H1 (cell line): ENCODE measurements at regions not wholly inside any gene's neighbourhood (a gene's known extent, or its start where the extent isn't known, plus 50 kb on each side); places are given as distances from the start of the nearest gene placed in this dataset.

Experiments
- CTCF ChIA-PET: fragments of 300-600 bp; sonication (Branson Sonifier 250); formaldehyde crosslinking; loops from one replicate; lab custom pipeline; 2021; ENCODE audit not compliant: partially characterized antibody; lab: Charles Lee
- POLR2A ChIA-PET: fragments of 300-600 bp; sonication (Branson Sonifier 250); formaldehyde crosslinking; loops from one replicate; lab custom pipeline; 2021; ENCODE audit warnings: inconsistent platforms; ENCODE audit not compliant: partially characterized antibody; lab: Charles Lee
- DNase-seq, 2 experiments: peaks; one replicate each; pipeline versions ENCODE4 v3.0.0 to v3.0.0-alpha.2; 2010 to 2022; ENCODE audit warnings: low spot score in 2 of 2, low read depth in 1 of 2, mixed read lengths in 1 of 2
- FAIRE-seq: peaks from 2 replicates; lab custom pipeline; 2011; peaks lifted over from hg19 to GRCh38; lab: Jason Lieb, UNC
- H2AFZ ChIP-seq: 2 replicates; pipeline ENCODE4 v1.8.1; 2012; ENCODE audit warnings: low read length, inconsistent platforms
- H2AK5ac ChIP-seq: 2 replicates; pipeline ENCODE4 v1.6.1; 2013; ENCODE audit warnings: low read depth, low read length
- H2BK120ac ChIP-seq: replicated peaks from 2 replicates; pipeline ENCODE3; 2013; ENCODE audit warnings: low read depth, low read length, inconsistent platforms
- H2BK12ac ChIP-seq: 2 replicates; pipeline ENCODE4 v1.6.1; 2013; ENCODE audit warnings: low read depth, low read length
- H2BK15ac ChIP-seq: 2 replicates; pipeline ENCODE4 v1.6.1; 2013; ENCODE audit warnings: low read length
- H2BK20ac ChIP-seq: 2 replicates; pipeline ENCODE4 v1.6.1; 2013; ENCODE audit warnings: low read length
- H2BK5ac ChIP-seq: 2 replicates; pipeline ENCODE4 v1.6.1; 2013; ENCODE audit warnings: low read depth, low read length
- H3K14ac ChIP-seq: 2 replicates; pipeline ENCODE4 v1.6.1; 2013; ENCODE audit warnings: inconsistent platforms; ENCODE audit not compliant: insufficient read length
- H3K18ac ChIP-seq: 2 replicates; pipeline ENCODE4 v1.6.1; 2013; ENCODE audit warnings: low read length; ENCODE audit errors: extremely low read depth
- H3K23ac ChIP-seq: 2 replicates; pipeline ENCODE4 v1.6.1; 2013; ENCODE audit warnings: inconsistent platforms; ENCODE audit not compliant: insufficient read length
- H3K23me2 ChIP-seq: 2 replicates; pipeline ENCODE4 v1.6.1; 2013; ENCODE audit warnings: low read depth, low read length
- H3K27ac ChIP-seq: 2 replicates; pipeline ENCODE4 v1.6.1; 2011; ENCODE audit warnings: low read depth, low read length, inconsistent platforms
- H3K27me3 ChIP-seq, 4 experiments: replicated peaks in 1 of 4; 1 replicate in 1 of 4; 2 replicates in 3 of 4; pipeline versions ENCODE4 v1.6.1 to v1.8.1; 2011 to 2013; ENCODE audit warnings: low read length in 3 of 4, mild to moderate bottlenecking in 3 of 4, inconsistent platforms in 2 of 4, mixed read lengths in 2 of 4, moderate library complexity in 1 of 4; ENCODE audit not compliant: control insufficient read depth in 3 of 4, insufficient read depth in 3 of 4; ENCODE audit errors: extremely low read depth in 1 of 4
- H3K36me3 ChIP-seq, 4 experiments: 2 replicates each; pipeline versions ENCODE4 v1.6.1 to v1.8.1; 2011 to 2013; ENCODE audit warnings: mild to moderate bottlenecking in 4 of 4, low read length in 3 of 4, moderate library complexity in 2 of 4, control low read depth in 1 of 4, inconsistent platforms in 1 of 4; ENCODE audit not compliant: insufficient read depth in 4 of 4, control insufficient read depth in 2 of 4
- H3K4ac ChIP-seq: replicated peaks from 2 replicates; pipeline ENCODE3; 2013; ENCODE audit warnings: low read length, low read depth, mixed read lengths, inconsistent platforms; ENCODE audit not compliant: insufficient read length
- H3K4me1 ChIP-seq, 4 experiments: replicated peaks in 1 of 4; 1 replicate in 1 of 4; 2 replicates in 3 of 4; pipeline versions ENCODE4 v1.6.1 to v1.8.1; 2011 to 2013; ENCODE audit warnings: low read length in 3 of 4, inconsistent platforms in 2 of 4, mixed read lengths in 1 of 4; ENCODE audit not compliant: insufficient read depth in 4 of 4, control insufficient read depth in 3 of 4
- H3K4me2 ChIP-seq, 2 experiments: 2 replicates each; pipeline versions ENCODE4 v1.6.1 to v1.8.1; 2011 to 2013; ENCODE audit warnings: low read depth in 2 of 2, low read length in 2 of 2, control low read depth in 1 of 2, inconsistent platforms in 1 of 2, mild to moderate bottlenecking in 1 of 2; ENCODE audit not compliant: insufficient read depth in 1 of 2
- H3K4me3 ChIP-seq, 4 experiments: fragments of 200-600, 300-600 bp in 1 of 4; sonication (generic), shearing (Covaris generic), sonication (Bioruptor Twin) in 1 of 4; 2 replicates each; pipeline versions ENCODE4 v1.5.1 to v1.8.1; 2011 to 2016; ENCODE audit warnings: low read length in 4 of 4, low read depth in 3 of 4, control low read depth in 2 of 4, inconsistent platforms in 2 of 4, mild to moderate bottlenecking in 2 of 4, mixed read lengths in 1 of 4, moderate library complexity in 1 of 4; ENCODE audit not compliant: insufficient read depth in 2 of 4; ENCODE audit errors: extremely low read depth in 1 of 4
- H3K56ac ChIP-seq: replicated peaks from 2 replicates; pipeline ENCODE3; 2013; ENCODE audit warnings: low read depth, mild to moderate bottlenecking, mixed read lengths, low read length, inconsistent platforms; ENCODE audit not compliant: insufficient read length
- H3K79me1 ChIP-seq: 2 replicates; pipeline ENCODE4 v1.6.1; 2013; ENCODE audit warnings: low read depth, low read length, control low read depth
- H3K79me2 ChIP-seq, 2 experiments: 2 replicates each; pipeline versions ENCODE4 v1.6.1 to v1.8.1; 2012 to 2013; ENCODE audit warnings: low read length in 2 of 2, mild to moderate bottlenecking in 2 of 2, inconsistent platforms in 1 of 2; ENCODE audit not compliant: insufficient read depth in 2 of 2, control insufficient read depth in 1 of 2
- H3K9ac ChIP-seq, 4 experiments: replicated peaks in 1 of 4; 1 replicate in 1 of 4; 2 replicates in 3 of 4; pipeline versions ENCODE4 v1.6.1 to v1.8.1; 2011 to 2013; ENCODE audit warnings: low read depth in 3 of 4, low read length in 3 of 4, control low read depth in 2 of 4, mild to moderate bottlenecking in 2 of 4, moderate library complexity in 2 of 4, inconsistent platforms in 1 of 4; ENCODE audit errors: extremely low read depth in 1 of 4
- H3K9me3 ChIP-seq, 2 experiments: 2 replicates each; pipeline versions ENCODE4 v1.6.1 to v1.8.1; 2012 to 2013; ENCODE audit warnings: mild to moderate bottlenecking in 2 of 2, moderate library complexity in 2 of 2, control low read depth in 1 of 2, inconsistent platforms in 1 of 2, low read depth in 1 of 2, low read length in 1 of 2, mixed read lengths in 1 of 2; ENCODE audit not compliant: insufficient read depth in 2 of 2
- H4K20me1 ChIP-seq, 2 experiments: replicated peaks in 1 of 2; 2 replicates each; pipeline versions ENCODE3 to v1.8.1; 2011 to 2013; ENCODE audit warnings: inconsistent platforms in 2 of 2, low read length in 2 of 2, mild to moderate bottlenecking in 1 of 2; ENCODE audit not compliant: insufficient read depth in 2 of 2, control insufficient read depth in 1 of 2
- H4K5ac ChIP-seq: 2 replicates; pipeline ENCODE4 v1.6.1; 2013; ENCODE audit warnings: low read length, low read depth, mixed read lengths, inconsistent platforms; ENCODE audit not compliant: insufficient read length
- H4K8ac ChIP-seq: 2 replicates; pipeline ENCODE4 v1.8.0; 2013; ENCODE audit warnings: mild to moderate bottlenecking, moderate library complexity, low read length, inconsistent platforms; ENCODE audit not compliant: insufficient read depth; ENCODE audit errors: extremely low read depth
- H4K91ac ChIP-seq: replicated peaks from 2 replicates; pipeline ENCODE3; 2013; ENCODE audit warnings: low read length, mixed read lengths, inconsistent platforms; ENCODE audit not compliant: insufficient read length
- CTCF ChIP-seq, 3 experiments: IDR thresholded peaks; 1 replicate in 2 of 3; 2 replicates in 1 of 3; pipeline versions ENCODE4 v1.5.1 to v1.6.1; 2011; ENCODE audit warnings: low read length in 3 of 3, mild to moderate bottlenecking in 3 of 3, inconsistent platforms in 2 of 3, low read depth in 1 of 3, moderate library complexity in 1 of 3; ENCODE audit not compliant: insufficient read depth in 1 of 3; ENCODE audit errors: control extremely low read depth in 1 of 3
- RAD21 ChIP-seq, 2 experiments: IDR thresholded peaks in 1 of 2; conservative IDR thresholded peaks in 1 of 2; 2 replicates each; pipeline ENCODE4 v1.6.1; 2011; ENCODE audit warnings: low read depth in 2 of 2, low read length in 2 of 2, improper control_type of control experiment in 1 of 2, inconsistent platforms in 1 of 2, mild to moderate bottlenecking in 1 of 2, moderate library complexity in 1 of 2
- SIN3A ChIP-seq, 2 experiments: IDR thresholded peaks in 1 of 2; conservative IDR thresholded peaks in 1 of 2; 2 replicates each; pipeline ENCODE4 v1.6.1; 2011 to 2012; ENCODE audit warnings: low read length in 2 of 2, improper control_type of control experiment in 1 of 2, low read depth in 1 of 2, mild to moderate bottlenecking in 1 of 2
- WGBS, 2 experiments: shearing (Covaris generic) in 1 of 2; methylation state at CpG; one replicate each; pipeline versions ENCODE4 v1.1.6 to v1.1.7; 2013 to 2015; ENCODE audit warnings: low lambda C conversion rate in 2 of 2, mixed read lengths in 2 of 2, inconsistent platforms in 1 of 2, low coverage in 1 of 2, missing lambda C conversion rate in 1 of 2; ENCODE audit not compliant: insufficient replicate concordance in 2 of 2, insufficient coverage in 1 of 2, insufficient read length in 1 of 2; ENCODE audit errors: extremely low coverage in 1 of 2, missing lambda C conversion rate in 1 of 2; 5-methylcytosine and 5-hydroxymethylcytosine counted together

GRCh38 chr15:59764775-59765174 is 75.7 kb upstream of the BNIP2 start:
- no peak overlapping the region for H3K23ac ChIP-seq
- H2BK12ac ChIP-seq, result no peak overlapping the region
- no peak overlapping the region for H3K4me2 ChIP-seq
- H4K8ac ChIP-seq, result no peak overlapping the region
- no peaks in the 10 kb centered on the region for H3K79me2 ChIP-seq
- no peak for FAIRE-seq
- H3K14ac ChIP-seq, result no peak overlapping the region
- H3K56ac ChIP-seq, result no peak overlapping the region
- no peaks in the 10 kb centered on the region; a peak in 2 of 7 replicates for H3K4me1 ChIP-seq
- H2BK20ac ChIP-seq, result no peak overlapping the region
- H3K23me2 ChIP-seq, result no peaks in the 10 kb centered on the region
- DNase-seq, result no peak
- H3K36me3 ChIP-seq, result no peaks in the 10 kb centered on the region
- 61% methylated on average over 2 of the region's 2 CpGs; no CpG with 5 or more reads in 1 of the 2 experiments for WGBS, 2 experiments
- no peak overlapping the region for H2BK120ac ChIP-seq
- H3K18ac ChIP-seq, result no peak overlapping the region
- H3K79me1 ChIP-seq, result no peaks in the 10 kb centered on the region
- H3K4me3 ChIP-seq, result no peak overlapping the region
- no peak overlapping the region for H3K4ac ChIP-seq
- TF ChIP-seq RAD21 (IDR thresholded peaks at IDR 0.05 in 1 of 2, conservative IDR thresholded peaks at IDR 0.05 in 1 of 2; ENCODE audit: low read depth in 2 of 2, low read length in 2 of 2) (peak in 1 of 2 experiments; percentile 25; a peak in 1 of 4 replicates), SIN3A (conservative IDR thresholded peaks at IDR 0.05 in 1 of 2, IDR thresholded peaks at IDR 0.05 in 1 of 2; ENCODE audit: low read depth in 1 of 2, low read length in 2 of 2) (no peak), CTCF (IDR thresholded peaks at IDR 0.05; ENCODE audit: control extremely low read depth in 1 of 3, insufficient read depth in 1 of 3, low read depth in 1 of 3, low read length in 3 of 3) (peak in 2 of 3 experiments; percentile 16 to 19; a peak in 2 of 4 replicates)
- H4K91ac ChIP-seq, result no peak overlapping the region
- H2AK5ac ChIP-seq, result no peak overlapping the region
- ChIA-PET POLR2A (interaction anchor here (0.6 kb wide), 1 partner anchor 11 kb away, joined by 3 read pairs; no protein-coding TSS in a partner anchor), CTCF (interaction anchor here (0.6 to 2.1 kb wide), 21 partner anchors 9 to 562 kb away, joined by 3 to 12 read pairs (median 4); no protein-coding TSS in a partner anchor)
- no peaks in the 10 kb centered on the region for H3K27me3 ChIP-seq
- H2AFZ ChIP-seq, result no peak overlapping the region
- no peak overlapping the region for H2BK15ac ChIP-seq
- H4K5ac ChIP-seq, result no peak overlapping the region
- no peak overlapping the region for H2BK5ac ChIP-seq
- H3K27ac ChIP-seq, result no peak overlapping the region
- no peaks in the 10 kb centered on the region for H3K9me3 ChIP-seq
- H4K20me1 ChIP-seq, result no peaks in the 10 kb centered on the region
- no peak overlapping the region for H3K9ac ChIP-seq
